ENCODE measurements at regions not wholly inside any gene's neighbourhood (a gene's known extent, or its start where the extent isn't known, plus 50 kb on each side); places are given as distances from the start of the nearest gene placed in this dataset.

DNA sequence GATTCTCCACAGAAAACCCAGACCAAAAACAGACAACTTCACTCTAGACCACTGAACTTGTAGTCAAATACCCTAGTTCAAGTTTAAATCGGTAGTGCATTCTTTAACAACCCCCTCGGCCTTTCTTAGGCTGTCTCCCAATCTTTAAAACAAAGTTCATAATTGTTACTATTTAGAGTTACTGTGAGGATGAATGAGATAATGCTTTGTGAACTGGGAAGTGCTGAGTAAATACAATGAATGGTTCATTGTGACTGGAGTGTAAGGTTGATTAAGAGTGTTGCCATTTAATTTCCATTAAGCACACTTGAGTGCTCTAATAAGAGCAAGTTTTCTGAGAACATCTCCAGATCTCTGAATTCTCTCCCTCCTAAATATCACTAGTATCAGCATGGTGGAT is 228.8 kb upstream of the PIK3R1 start:
- TF ChIP-seq TCF7 (IDR thresholded peaks at IDR 0.05; ENCODE audit: borderline replicate concordance) = no peak
- TF ChIP-seq, protein P1, sequence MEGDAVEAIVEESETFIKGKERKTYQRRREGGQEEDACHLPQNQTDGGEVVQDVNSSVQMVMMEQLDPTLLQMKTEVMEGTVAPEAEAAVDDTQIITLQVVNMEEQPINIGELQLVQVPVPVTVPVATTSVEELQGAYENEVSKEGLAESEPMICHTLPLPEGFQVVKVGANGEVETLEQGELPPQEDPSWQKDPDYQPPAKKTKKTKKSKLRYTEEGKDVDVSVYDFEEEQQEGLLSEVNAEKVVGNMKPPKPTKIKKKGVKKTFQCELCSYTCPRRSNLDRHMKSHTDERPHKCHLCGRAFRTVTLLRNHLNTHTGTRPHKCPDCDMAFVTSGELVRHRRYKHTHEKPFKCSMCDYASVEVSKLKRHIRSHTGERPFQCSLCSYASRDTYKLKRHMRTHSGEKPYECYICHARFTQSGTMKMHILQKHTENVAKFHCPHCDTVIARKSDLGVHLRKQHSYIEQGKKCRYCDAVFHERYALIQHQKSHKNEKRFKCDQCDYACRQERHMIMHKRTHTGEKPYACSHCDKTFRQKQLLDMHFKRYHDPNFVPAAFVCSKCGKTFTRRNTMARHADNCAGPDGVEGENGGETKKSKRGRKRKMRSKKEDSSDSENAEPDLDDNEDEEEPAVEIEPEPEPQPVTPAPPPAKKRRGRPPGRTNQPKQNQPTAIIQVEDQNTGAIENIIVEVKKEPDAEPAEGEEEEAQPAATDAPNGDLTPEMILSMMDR (IDR thresholded peaks at IDR 0.05 in 2 of 3, conservative IDR thresholded peaks at IDR 0.05 in 1 of 3; ENCODE audit: control insufficient read depth in 2 of 3, extremely low read depth in 1 of 3, insufficient read depth in 1 of 3, low read depth in 3 of 3, low read length in 3 of 3) = no peak
- TF ChIP-seq JUNB (IDR thresholded peaks at IDR 0.05) = no peak
- TF ChIP-seq CBX3 (IDR thresholded peaks at IDR 0.05; ENCODE audit: borderline replicate concordance, low read depth) = no peak
